ENCODE measurements at regions not wholly inside any gene's neighbourhood (a gene's known extent, or its start where the extent isn't known, plus 50 kb on each side); places are given as distances from the start of the nearest gene placed in this dataset.
"Not testable (repeated sequence)": the region's sequence is repeated elsewhere in the genome, so short reads cannot be mapped to it uniquely, and the experiment has no call there.

- TF ChIP-seq SIN3A (IDR thresholded peaks at IDR 0.05; ENCODE audit: borderline replicate concordance, insufficient read depth, low read depth, low read length) (no peak), TCF7L2 (IDR thresholded peaks at IDR 0.05; ENCODE audit: low read depth, low read length) (no peak), REST (IDR thresholded peaks at IDR 0.05; ENCODE audit: insufficient read depth in 1 of 2, low read depth in 2 of 2, low read length in 1 of 2) (no peak), CTCF (IDR thresholded peaks at IDR 0.05) (no peak), POLR2AphosphoS5 (IDR thresholded peaks at IDR 0.05; ENCODE audit: low read depth, low read length) (no peak)
- no peaks in the 10 kb centered on the region for H3K36me3 ChIP-seq (ENCODE audit: control insufficient read depth, insufficient read depth, low read length)
- no peak overlapping the region for H3K4me3 ChIP-seq (ENCODE audit: low read depth in 2 of 2, low read length in 2 of 2)
- no peaks in the 10 kb centered on the region for H3K4me1 ChIP-seq (ENCODE audit: control insufficient read depth, insufficient read depth, low read length)
- in situ Hi-C loops (cut with HindIII; ENCODE audit: low pct_unique_long_range_greater_than_20kb, low sequenced_read_pairs) = no loop called here
- ATAC-seq (no peak), DNase-seq (ENCODE audit: low read depth, low spot score) (no peak)
- no peaks in the 10 kb centered on the region for H3K27me3 ChIP-seq (ENCODE audit: control insufficient read depth, insufficient read depth, low read length)
- intact Hi-C loops (cut with micrococcal nuclease; ENCODE audit: unreplicated experiment) = no loop called here
- no TSS peak for BruUV-seq (replicated peaks)
- no peaks in the 10 kb centered on the region for H3K9me3 ChIP-seq (ENCODE audit: control insufficient read depth, insufficient read depth, low read depth, low read length)
- no peak overlapping the region for H3K27ac ChIP-seq (ENCODE audit: low read length)
- CTCF ChIA-PET = no interaction called here
- POLR2A ChIA-PET = no interaction called here
Measured at GRCh38 chr6:144690666-144691065, 405.5 kb downstream of the UTRN start.

GRCh38 chr6:144692050-144692449 is 406.9 kb downstream of the UTRN start:
- H3K27ac ChIP-seq (ENCODE audit: low read length); ATAC-seq; BruUV-seq (replicated peaks); in situ Hi-C loops (cut with HindIII; ENCODE audit: low pct_unique_long_range_greater_than_20kb, low sequenced_read_pairs); intact Hi-C loops (cut with micrococcal nuclease; ENCODE audit: unreplicated experiment); H3K9me3 ChIP-seq (ENCODE audit: control insufficient read depth, insufficient read depth, low read depth, low read length); H3K4me1 ChIP-seq (ENCODE audit: control insufficient read depth, insufficient read depth, low read length); POLR2A ChIA-PET; H3K27me3 ChIP-seq (ENCODE audit: control insufficient read depth, insufficient read depth, low read length); CTCF ChIA-PET; DNase-seq (ENCODE audit: low read depth, low spot score); H3K36me3 ChIP-seq (ENCODE audit: control insufficient read depth, insufficient read depth, low read length); H3K4me3 ChIP-seq (ENCODE audit: low read depth in 2 of 2, low read length in 2 of 2): not testable (repeated sequence)

GRCh38 chr6:144695858-144696533 is 410.9 kb downstream of the UTRN start:
- no peaks in the 10 kb centered on the region for H3K27me3 ChIP-seq (ENCODE audit: control insufficient read depth, insufficient read depth, low read length)
- ATAC-seq (no peak), DNase-seq (ENCODE audit: low read depth, low spot score) (no peak)
- ChIA-PET POLR2A (no interaction called here), CTCF (no interaction called here)
- BruUV-seq (replicated peaks) = no TSS peak
- no peak overlapping the region for H3K4me3 ChIP-seq (ENCODE audit: low read depth in 2 of 2, low read length in 2 of 2)
- TF ChIP-seq SIN3A (IDR thresholded peaks at IDR 0.05; ENCODE audit: borderline replicate concordance, insufficient read depth, low read depth, low read length) (no peak), POLR2AphosphoS5 (IDR thresholded peaks at IDR 0.05; ENCODE audit: low read depth, low read length) (no peak), CTCF (IDR thresholded peaks at IDR 0.05) (no peak), REST (IDR thresholded peaks at IDR 0.05; ENCODE audit: insufficient read depth in 1 of 2, low read depth in 2 of 2, low read length in 1 of 2) (no peak), TCF7L2 (IDR thresholded peaks at IDR 0.05; ENCODE audit: low read depth, low read length) (no peak)
- H3K36me3 ChIP-seq (ENCODE audit: control insufficient read depth, insufficient read depth, low read length) = no peaks in the 10 kb centered on the region
- no peak overlapping the region for H3K27ac ChIP-seq (ENCODE audit: low read length)
- intact Hi-C loops (cut with micrococcal nuclease; ENCODE audit: unreplicated experiment) = no loop called here
- in situ Hi-C loops (cut with HindIII; ENCODE audit: low pct_unique_long_range_greater_than_20kb, low sequenced_read_pairs) = no loop called here
- H3K4me1 ChIP-seq (ENCODE audit: control insufficient read depth, insufficient read depth, low read length) = no peaks in the 10 kb centered on the region
- H3K9me3 ChIP-seq (ENCODE audit: control insufficient read depth, insufficient read depth, low read depth, low read length) = no peaks in the 10 kb centered on the region
